BE2C (cell line): ENCODE measurements at regions not wholly inside any gene's neighbourhood (a gene's known extent, or its start where the extent isn't known, plus 50 kb on each side); places are given as distances from the start of the nearest gene placed in this dataset.

ENCODE experiments used
- DNase-seq: peaks from one replicate; pipeline ENCODE4 v3.0.0-alpha.2; 2020
- H3K27me3 ChIP-seq: fragments of 250-450 bp; sonication (Bioruptor Pico); 2 replicates; pipeline ENCODE4 v1.5.1; 2020; ENCODE audit warnings: mild to moderate bottlenecking
- H3K36me3 ChIP-seq: fragments of 250-450 bp; sonication (Bioruptor Pico); 2 replicates; pipeline ENCODE4 v1.5.1; 2020; ENCODE audit warnings: mild to moderate bottlenecking
- H3K4me1 ChIP-seq: fragments of 250-450 bp; sonication (Bioruptor Pico); 2 replicates; pipeline ENCODE4 v1.5.1; 2020
- H3K4me3 ChIP-seq: 2 replicates; pipeline ENCODE4 v1.5.1; 2011; ENCODE audit warnings: low read depth, low read length
- H3K9me3 ChIP-seq: fragments of 250-450 bp; sonication (Bioruptor Pico); 2 replicates; pipeline ENCODE4 v1.5.1; 2020
- TF ChIP-seq, protein P1 (sequence below): IDR thresholded peaks from 2 replicates; pipeline ENCODE4 v1.5.1; 2012; ENCODE audit warnings: mild to moderate bottlenecking, low read depth, low read length

GRCh38 chr4:85298037-85298436, 176.9 kb upstream of the ARHGAP24 start:
- H3K4me3 ChIP-seq, result no peak overlapping the region
- TF ChIP-seq, protein P1, sequence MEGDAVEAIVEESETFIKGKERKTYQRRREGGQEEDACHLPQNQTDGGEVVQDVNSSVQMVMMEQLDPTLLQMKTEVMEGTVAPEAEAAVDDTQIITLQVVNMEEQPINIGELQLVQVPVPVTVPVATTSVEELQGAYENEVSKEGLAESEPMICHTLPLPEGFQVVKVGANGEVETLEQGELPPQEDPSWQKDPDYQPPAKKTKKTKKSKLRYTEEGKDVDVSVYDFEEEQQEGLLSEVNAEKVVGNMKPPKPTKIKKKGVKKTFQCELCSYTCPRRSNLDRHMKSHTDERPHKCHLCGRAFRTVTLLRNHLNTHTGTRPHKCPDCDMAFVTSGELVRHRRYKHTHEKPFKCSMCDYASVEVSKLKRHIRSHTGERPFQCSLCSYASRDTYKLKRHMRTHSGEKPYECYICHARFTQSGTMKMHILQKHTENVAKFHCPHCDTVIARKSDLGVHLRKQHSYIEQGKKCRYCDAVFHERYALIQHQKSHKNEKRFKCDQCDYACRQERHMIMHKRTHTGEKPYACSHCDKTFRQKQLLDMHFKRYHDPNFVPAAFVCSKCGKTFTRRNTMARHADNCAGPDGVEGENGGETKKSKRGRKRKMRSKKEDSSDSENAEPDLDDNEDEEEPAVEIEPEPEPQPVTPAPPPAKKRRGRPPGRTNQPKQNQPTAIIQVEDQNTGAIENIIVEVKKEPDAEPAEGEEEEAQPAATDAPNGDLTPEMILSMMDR, result no peak
- no peaks in the 10 kb centered on the region for H3K36me3 ChIP-seq
- H3K27me3 ChIP-seq, result no peaks in the 10 kb centered on the region
- H3K9me3 ChIP-seq, result no peaks in the 10 kb centered on the region
- DNase-seq, result no peak
- no peaks in the 10 kb centered on the region for H3K4me1 ChIP-seq

DNA sequence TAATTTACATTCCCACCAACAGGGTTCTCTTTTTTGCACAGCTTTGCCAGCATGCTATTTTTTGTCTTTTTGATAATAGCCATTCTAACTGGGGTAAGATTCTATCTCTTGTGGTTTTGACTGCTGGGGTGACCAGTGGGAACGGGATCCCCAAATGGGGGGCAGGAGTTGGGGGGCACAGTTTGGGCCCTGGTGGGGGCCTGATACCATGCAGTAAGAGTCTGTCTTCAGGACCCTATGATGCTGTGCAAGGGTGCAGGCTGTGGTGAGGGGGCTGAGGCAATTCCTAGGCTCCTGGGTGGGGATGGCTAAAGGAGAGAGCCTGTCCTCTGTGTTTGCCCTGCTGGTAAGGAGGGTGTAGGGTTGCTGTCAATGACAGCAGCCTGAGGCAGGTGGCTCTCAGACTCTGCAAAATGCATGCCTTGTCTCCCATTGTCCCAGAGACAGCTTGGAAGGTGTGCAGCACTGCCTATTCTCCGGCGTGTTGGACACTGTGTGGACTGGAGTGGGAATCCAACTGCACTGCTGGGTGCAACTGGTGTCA, 172.7 kb upstream of the ARHGAP24 start:
- TF ChIP-seq, protein P1, result no peak
- H3K4me3 ChIP-seq, result no peak overlapping the region
- no peaks in the 10 kb centered on the region for H3K36me3 ChIP-seq
- DNase-seq, result no peak
- H3K9me3 ChIP-seq, result no peaks in the 10 kb centered on the region
- H3K27me3 ChIP-seq, result no peaks in the 10 kb centered on the region
- H3K4me1 ChIP-seq, result peaks cover 4% of the 10 kb centered on the region

DNA sequence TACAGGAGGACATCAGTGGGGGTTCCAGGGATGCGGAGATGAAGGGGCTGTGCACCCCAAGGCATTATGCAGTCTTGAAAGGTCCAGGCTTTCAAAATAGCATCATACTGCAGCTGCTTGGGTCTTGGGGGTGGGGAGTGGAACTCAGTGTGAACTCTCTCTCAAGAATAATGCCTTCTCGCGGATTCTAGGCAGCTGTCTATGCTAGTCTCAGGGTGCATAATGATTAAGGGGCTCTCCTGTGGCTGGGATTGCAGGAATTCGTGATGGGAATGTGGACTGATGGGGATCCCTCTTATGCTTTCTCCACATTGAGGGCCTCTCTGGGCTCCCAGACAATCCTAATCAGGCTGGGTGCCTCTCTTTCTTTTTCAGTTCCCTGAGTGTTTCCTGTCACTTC, 172.2 kb upstream of the ARHGAP24 start:
- H3K4me1 ChIP-seq, result peaks cover 4% of the 10 kb centered on the region
- TF ChIP-seq, protein P1, result no peak
- no peak overlapping the region for H3K4me3 ChIP-seq
- no peaks in the 10 kb centered on the region for H3K36me3 ChIP-seq
- no peak for DNase-seq
- no peaks in the 10 kb centered on the region for H3K27me3 ChIP-seq
- no peaks in the 10 kb centered on the region for H3K9me3 ChIP-seq

DNA sequence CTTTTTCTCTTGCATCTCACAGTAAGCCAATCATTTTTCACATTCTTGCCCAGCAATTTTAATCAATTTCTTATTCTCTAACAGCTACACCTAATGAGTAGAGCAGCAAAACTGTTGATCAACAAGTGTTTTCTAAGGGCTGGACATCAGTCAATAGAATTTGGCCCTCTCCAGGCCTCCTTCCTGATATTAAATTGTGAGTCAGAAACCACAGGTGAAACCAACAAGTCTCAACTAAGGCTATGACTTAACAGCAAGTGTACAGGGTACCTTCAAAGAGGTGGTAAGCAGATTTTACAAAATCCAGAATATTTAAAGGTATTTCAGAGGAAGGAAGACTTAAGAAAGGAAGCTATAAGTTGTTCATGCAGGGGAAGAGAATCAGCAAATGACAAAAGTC, 156.5 kb upstream of the ARHGAP24 start:
- no peaks in the 10 kb centered on the region for H3K27me3 ChIP-seq
- H3K36me3 ChIP-seq, result no peaks in the 10 kb centered on the region
- H3K4me1 ChIP-seq, result no peaks in the 10 kb centered on the region
- H3K9me3 ChIP-seq, result no peaks in the 10 kb centered on the region
- no peak overlapping the region for H3K4me3 ChIP-seq
- TF ChIP-seq, protein P1, result no peak
- no peak for DNase-seq

- no peak overlapping the region for H3K4me3 ChIP-seq
- TF ChIP-seq, protein P1, result no peak
- peaks cover 5% of the 10 kb centered on the region for H3K4me1 ChIP-seq
- H3K36me3 ChIP-seq, result no peaks in the 10 kb centered on the region
- no peaks in the 10 kb centered on the region for H3K9me3 ChIP-seq
- H3K27me3 ChIP-seq, result no peaks in the 10 kb centered on the region
- DNase-seq, result no peak
Observed at GRCh38 chr4:85358831-85359230, 116.1 kb upstream of the ARHGAP24 start.

DNA sequence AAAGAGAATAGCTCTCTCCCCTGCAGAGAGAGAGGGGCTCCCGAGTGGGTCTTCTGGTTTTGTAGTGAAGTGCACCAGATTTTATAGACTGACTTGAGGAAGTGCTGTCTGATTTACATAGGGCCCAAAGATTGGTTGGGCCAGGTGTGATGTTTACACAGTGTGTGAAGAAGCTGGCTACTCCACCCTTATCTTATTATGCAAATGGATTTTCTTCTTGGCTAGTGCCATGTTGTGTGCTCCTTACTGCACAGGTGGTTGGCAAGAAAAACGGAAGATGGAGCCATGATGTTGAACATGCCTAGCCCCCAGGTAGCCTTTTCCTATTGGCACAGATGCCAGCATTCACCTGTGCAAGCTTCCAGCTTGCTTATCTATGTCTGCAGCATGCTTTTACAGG, 112.4 kb upstream of the ARHGAP24 start:
- TF ChIP-seq, protein P1, result no peak
- DNase-seq, result no peak

More for the DNA sequence above, 112.4 kb upstream of the ARHGAP24 start:
- no peak overlapping the region for H3K4me3 ChIP-seq
- no peaks in the 10 kb centered on the region for H3K27me3 ChIP-seq
- H3K36me3 ChIP-seq, result no peaks in the 10 kb centered on the region
- no peaks in the 10 kb centered on the region for H3K9me3 ChIP-seq
- peaks cover 5% of the 10 kb centered on the region for H3K4me1 ChIP-seq
